ENCODE measurements at regions not wholly inside any gene's neighbourhood (a gene's known extent, or its start where the extent isn't known, plus 50 kb on each side); places are given as distances from the start of the nearest gene placed in this dataset.

GRCh38 chr16:49919327-49919726, 63.4 kb upstream of the ZNF423 start:
- TF ChIP-seq EZH2 (IDR thresholded peaks at IDR 0.05; ENCODE audit: insufficient read depth, poor library complexity, severe bottlenecking) (no peak), EZH2phosphoT487 (IDR thresholded peaks at IDR 0.05; ENCODE audit: insufficient read depth, low read depth) (no peak)
